Esophagus squamous epithelium (tissue), 5 donors: ENCODE measurements at regions not wholly inside any gene's neighbourhood (a gene's known extent, or its start where the extent isn't known, plus 50 kb on each side); places are given as distances from the start of the nearest gene placed in this dataset.

ENCODE experiments used
- DNase-seq: peaks from one replicate; lab custom pipeline; 2025; lab: John Stamatoyannopoulos, UW
- H3K27ac ChIP-seq, 4 donors: fragments of 200-600 bp; sonication (generic); one replicate each; pipeline ENCODE4 v1.5.1; 2016 to 2019; ENCODE audit warnings: mild to moderate bottlenecking in 1 of 4
- H3K27me3 ChIP-seq, 4 donors: fragments of 200-600 bp; sonication (generic); 1 replicate in 3 of 4; 2 replicates in 1 of 4; pipeline versions ENCODE4 v1.5.1 to v1.6.0; 2017 to 2021; ENCODE audit warnings: antibody characterized with exemption in 1 of 4
- H3K36me3 ChIP-seq, 3 donors: fragments of 200-600 bp; sonication (generic); one replicate each; pipeline ENCODE4 v1.5.1; 2016 to 2019
- H3K4me1 ChIP-seq, 3 donors: fragments of 200-600 bp; sonication (generic); one replicate each; pipeline ENCODE4 v1.5.1; 2017 to 2019
- H3K4me3 ChIP-seq, 4 donors: fragments of 200-600 bp; sonication (generic); 1 replicate in 3 of 4; 2 replicates in 1 of 4; pipeline ENCODE4 v1.5.1; 2016 to 2019; ENCODE audit warnings: mild to moderate bottlenecking in 2 of 4, moderate library complexity in 1 of 4
- H3K9me3 ChIP-seq, 3 donors: fragments of 200-600 bp; sonication (generic); one replicate each; pipeline ENCODE4 v1.5.1; 2016 to 2019
- POLR2A ChIP-seq, 4 donors: fragments of 450-650 bp; IDR thresholded peaks; one replicate each; pipeline ENCODE4 v1.6.1; 2017; ENCODE audit warnings: antibody characterized with exemption in 4 of 4, mild to moderate bottlenecking in 4 of 4, moderate library complexity in 3 of 4
- WGBS, 2 donors: methylation state at CpG; one replicate each; pipeline ENCODE4 v1.1.5; 2018; 5-methylcytosine and 5-hydroxymethylcytosine counted together
- intact Hi-C: fragments of 100-400 bp; cut with DNase I; formaldehyde crosslinking; loops from one replicate; pipeline ENCODE4 v1.15.0; 2022
- TF ChIP-seq, protein P1 (sequence below), 6 experiments: fragments of 450-650 bp in 4 of 6; fragments of 200-600 bp in 2 of 6; sonication (generic) in 2 of 6; IDR thresholded peaks; one replicate each; pipeline ENCODE4 v1.5.1; 2016 to 2019; ENCODE audit warnings: antibody characterized with exemption in 6 of 6, mild to moderate bottlenecking in 4 of 6, moderate library complexity in 4 of 6
- donor health status: DM: yes; HTN: yes; CAD: no.

DNA sequence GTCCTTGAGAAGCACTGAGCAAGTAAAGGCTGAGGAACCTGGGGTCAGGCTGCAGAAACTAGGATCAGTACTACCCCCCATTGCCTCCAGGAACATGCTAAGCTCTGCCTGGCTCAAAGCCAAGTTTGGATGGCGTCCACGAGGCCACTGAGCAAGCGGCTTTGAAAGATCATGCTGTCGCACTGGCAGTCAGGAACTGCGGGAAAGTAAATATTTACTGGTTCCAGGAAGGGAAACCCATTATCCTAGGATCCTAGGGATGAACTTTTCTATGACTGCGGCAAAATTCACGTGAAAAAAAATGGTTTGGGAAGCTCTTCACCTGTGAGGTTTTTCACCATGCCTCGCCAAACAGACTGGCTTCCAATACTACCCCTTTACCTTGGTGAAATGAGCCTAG lies 75.3 kb upstream of the PJA2 start:
- TF ChIP-seq POLR2A (IDR thresholded peaks at IDR 0.05): no peak
- TF ChIP-seq, protein P1, sequence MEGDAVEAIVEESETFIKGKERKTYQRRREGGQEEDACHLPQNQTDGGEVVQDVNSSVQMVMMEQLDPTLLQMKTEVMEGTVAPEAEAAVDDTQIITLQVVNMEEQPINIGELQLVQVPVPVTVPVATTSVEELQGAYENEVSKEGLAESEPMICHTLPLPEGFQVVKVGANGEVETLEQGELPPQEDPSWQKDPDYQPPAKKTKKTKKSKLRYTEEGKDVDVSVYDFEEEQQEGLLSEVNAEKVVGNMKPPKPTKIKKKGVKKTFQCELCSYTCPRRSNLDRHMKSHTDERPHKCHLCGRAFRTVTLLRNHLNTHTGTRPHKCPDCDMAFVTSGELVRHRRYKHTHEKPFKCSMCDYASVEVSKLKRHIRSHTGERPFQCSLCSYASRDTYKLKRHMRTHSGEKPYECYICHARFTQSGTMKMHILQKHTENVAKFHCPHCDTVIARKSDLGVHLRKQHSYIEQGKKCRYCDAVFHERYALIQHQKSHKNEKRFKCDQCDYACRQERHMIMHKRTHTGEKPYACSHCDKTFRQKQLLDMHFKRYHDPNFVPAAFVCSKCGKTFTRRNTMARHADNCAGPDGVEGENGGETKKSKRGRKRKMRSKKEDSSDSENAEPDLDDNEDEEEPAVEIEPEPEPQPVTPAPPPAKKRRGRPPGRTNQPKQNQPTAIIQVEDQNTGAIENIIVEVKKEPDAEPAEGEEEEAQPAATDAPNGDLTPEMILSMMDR (IDR thresholded peaks at IDR 0.05): no peak
- H3K36me3 ChIP-seq: no peaks in the 10 kb centered on the region
- no peaks in the 10 kb centered on the region for H3K27me3 ChIP-seq
- H3K4me3 ChIP-seq: peak overlapping the region in 1 of 4 donors; percentile 5
- H3K9me3 ChIP-seq: no peaks in the 10 kb centered on the region
- intact Hi-C loops: no loop called here
- DNase-seq: no peak
- H3K4me1 ChIP-seq: peaks cover 0 to 20% (median 9%) of the 10 kb centered on the region in 3 donors
- H3K27ac ChIP-seq: no peak overlapping the region
- WGBS, 2 donors: 16 to 22% methylated on average over 8 of the region's 8 CpGs

DNA sequence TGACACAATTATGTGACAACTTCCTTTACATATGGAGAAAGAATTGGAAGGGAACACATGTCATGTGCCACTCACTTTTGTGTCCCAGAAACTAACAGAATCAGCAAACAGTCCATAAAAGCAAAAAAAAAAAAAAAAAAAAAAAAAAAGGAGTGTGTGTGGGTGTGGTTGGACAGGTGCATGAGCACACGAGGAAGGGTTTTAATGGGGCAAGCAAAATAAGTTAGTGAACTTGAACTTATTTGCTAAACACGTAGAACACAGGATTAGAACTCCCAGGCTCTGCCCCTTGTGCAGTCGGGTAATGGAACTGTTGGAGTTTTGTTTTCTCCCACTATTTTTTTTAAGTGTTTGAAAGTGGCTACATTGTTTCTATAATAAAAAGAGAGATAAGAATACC lies 74.8 kb upstream of the PJA2 start:
- H3K4me1 ChIP-seq: peaks cover 0 to 20% (median 9%) of the 10 kb centered on the region in 3 donors
- DNase-seq: no peak
- no peaks in the 10 kb centered on the region for H3K36me3 ChIP-seq
- no peak overlapping the region for H3K27ac ChIP-seq
- no peaks in the 10 kb centered on the region for H3K9me3 ChIP-seq
- TF ChIP-seq POLR2A (IDR thresholded peaks at IDR 0.05): no peak
- TF ChIP-seq, protein P1 (IDR thresholded peaks at IDR 0.05): no peak
- intact Hi-C loops: no loop called here
- H3K4me3 ChIP-seq: peak overlapping the region in 1 of 4 donors; percentile 5
- H3K27me3 ChIP-seq: no peaks in the 10 kb centered on the region
- 23 to 28% methylated on average over 3 of the region's 3 CpGs for WGBS, 2 donors

DNA sequence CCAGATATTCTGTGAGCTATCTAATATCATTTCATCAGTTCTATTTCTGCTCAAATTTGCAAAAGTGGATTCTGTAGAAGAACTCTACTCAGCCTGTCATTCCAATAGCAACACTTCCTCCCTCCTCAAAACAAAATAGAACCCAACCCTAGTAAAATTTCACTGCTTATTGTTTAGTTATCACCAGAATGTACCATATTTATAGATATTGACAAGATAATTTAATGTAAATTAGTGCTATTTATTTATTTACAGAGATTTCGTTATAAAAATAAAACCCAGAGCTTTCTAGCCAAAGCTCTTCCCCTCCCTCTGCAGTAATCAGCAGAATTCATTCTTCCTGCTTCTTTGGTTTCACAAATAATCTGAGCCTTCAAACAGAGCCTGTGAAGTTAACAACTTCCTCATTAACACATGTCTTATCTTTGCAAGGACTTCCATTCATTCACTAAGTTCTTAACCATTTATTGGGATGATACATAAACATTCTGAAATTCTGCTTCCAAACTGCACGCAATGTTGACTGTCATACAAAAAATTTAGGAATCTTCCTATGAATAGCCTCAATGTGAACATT lies 73.7 kb upstream of the PJA2 start:
- intact Hi-C loops: no loop called here
- no peak for DNase-seq
- WGBS, 2 donors: 54% methylated on average over 2 of the region's 2 CpGs
- Histone ChIP-seq H3K4me3 (no peak overlapping the region), H3K4me1 (peaks cover 0 to 20% (median 9%) of the 10 kb centered on the region in 3 donors), H3K36me3 (no peaks in the 10 kb centered on the region), H3K27me3 (no peaks in the 10 kb centered on the region), H3K9me3 (no peaks in the 10 kb centered on the region), H3K27ac (no peak overlapping the region)
- TF ChIP-seq, protein P1 (IDR thresholded peaks at IDR 0.05): no peak
- no peak for TF ChIP-seq POLR2A (IDR thresholded peaks at IDR 0.05)

DNA sequence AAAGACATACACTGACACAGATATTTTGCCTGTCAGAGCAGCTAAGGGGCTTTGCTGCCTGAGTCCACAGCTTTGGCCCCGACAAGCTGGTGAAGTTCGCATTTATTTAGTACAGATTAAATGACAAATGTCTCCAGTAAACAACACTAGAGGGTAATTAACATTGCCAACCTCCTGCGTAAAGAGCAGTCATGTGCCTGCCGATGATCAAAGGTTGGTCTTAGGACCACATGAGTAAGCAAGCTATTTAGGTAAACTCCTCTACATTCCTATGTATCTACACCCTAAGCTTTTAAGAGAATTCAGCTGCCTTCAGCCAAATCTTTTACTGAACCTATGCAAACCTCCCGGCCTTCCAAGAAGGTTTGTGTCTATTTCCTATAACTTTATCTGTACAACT lies 73.0 kb upstream of the PJA2 start:
- no peak for DNase-seq
- intact Hi-C loops: no loop called here
- H3K4me3 ChIP-seq: no peak overlapping the region
- no peak overlapping the region for H3K27ac ChIP-seq
- no peak for TF ChIP-seq POLR2A (IDR thresholded peaks at IDR 0.05)
- TF ChIP-seq, protein P1 (IDR thresholded peaks at IDR 0.05): no peak
- no peaks in the 10 kb centered on the region for H3K36me3 ChIP-seq
- WGBS, 2 donors: 86 to 95% methylated on average over 5 of the region's 5 CpGs
- no peaks in the 10 kb centered on the region for H3K9me3 ChIP-seq
- no peaks in the 10 kb centered on the region for H3K27me3 ChIP-seq
- peaks cover 0 to 20% (median 9%) of the 10 kb centered on the region in 3 donors for H3K4me1 ChIP-seq

DNA sequence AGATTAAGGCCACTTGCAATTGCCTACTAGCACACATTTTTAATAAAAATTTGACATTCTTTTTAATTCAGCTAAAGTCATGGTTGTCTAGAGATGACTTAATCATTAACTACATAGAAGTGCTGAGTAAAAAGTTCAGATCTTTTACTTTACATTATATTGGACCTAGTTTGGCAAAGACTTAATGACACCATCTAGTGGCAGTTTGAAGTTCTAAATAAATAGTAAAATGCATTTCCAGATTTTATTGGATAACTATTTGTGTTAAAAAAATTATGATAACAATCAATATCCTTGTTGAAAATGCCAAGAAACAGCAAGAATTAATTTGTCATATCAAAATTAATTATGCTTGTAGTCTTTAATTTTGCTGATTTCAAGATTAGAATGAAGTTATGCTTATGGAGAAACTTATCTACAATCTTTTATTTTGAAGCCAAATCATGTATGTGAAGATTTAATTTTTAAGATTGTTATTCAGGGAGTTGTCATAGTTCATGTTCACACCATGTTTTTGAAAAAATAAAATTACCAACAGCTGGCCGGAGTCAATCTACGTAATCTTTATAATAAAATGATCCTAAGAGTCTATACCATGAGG lies 69.6 kb upstream of the PJA2 start:
- TF ChIP-seq, protein P1 (IDR thresholded peaks at IDR 0.05): peak in 4 of 6 experiments; percentile 29 to 59 (median 40)
- TF ChIP-seq POLR2A (IDR thresholded peaks at IDR 0.05): no peak
- H3K9me3 ChIP-seq: no peaks in the 10 kb centered on the region
- H3K27me3 ChIP-seq: no peaks in the 10 kb centered on the region
- no peak overlapping the region for H3K4me3 ChIP-seq
- H3K27ac ChIP-seq: no peak overlapping the region
- H3K36me3 ChIP-seq: no peaks in the 10 kb centered on the region
- DNase-seq: no peak
- peaks cover 0 to 5% (median 4%) of the 10 kb centered on the region in 3 donors for H3K4me1 ChIP-seq
- intact Hi-C loops: no loop called here
- 96 to 100% methylated on average over 2 of the region's 2 CpGs for WGBS, 2 donors
